ENCODE measurements at regions not wholly inside any gene's neighbourhood (a gene's known extent, or its start where the extent isn't known, plus 50 kb on each side); places are given as distances from the start of the nearest gene placed in this dataset.

GRCh38 chr5:67459253-67459652 lies 262.7 kb upstream of the CD180 start:
- no TSS peak for BruUV-seq (replicated peaks)

More at GRCh38 chr5:67459253-67459652, 262.7 kb upstream of the CD180 start:
- ChIA-PET POLR2A (no interaction called here), RAD21 (ENCODE audit: low non-redundant PET in 1 of 2, low total read pairs in 2 of 2, uncharacterized antibody in 2 of 2, unreplicated experiment in 2 of 2) (no interaction called here), CTCF (no interaction called here)
- Histone ChIP-seq H3K9ac (ENCODE audit: low read length) (no peak overlapping the region), H2AFZ (ENCODE audit: low read depth, low read length, poor library complexity, severe bottlenecking) (no peak overlapping the region), H4K20me1 (ENCODE audit: insufficient read depth) (no peaks in the 10 kb centered on the region), H3K9me2 (ENCODE audit: insufficient read depth) (no peaks in the 10 kb centered on the region), H3K4me3 (replicated peaks in 1 of 2; ENCODE audit: low read depth in 1 of 2, low read length in 2 of 2) (no peak overlapping the region), H3K79me2 (ENCODE audit: insufficient read depth, low read length) (no peaks in the 10 kb centered on the region), H3K9me3 (ENCODE audit: control insufficient read depth in 1 of 2, insufficient read depth in 1 of 2, low read depth in 1 of 2, low read length in 2 of 2) (no peaks in the 10 kb centered on the region), H3K4me2 (ENCODE audit: low read length) (no peak overlapping the region), H3K36me3 (ENCODE audit: control insufficient read depth in 1 of 2, insufficient read depth in 2 of 2, low read length in 2 of 2) (no peaks in the 10 kb centered on the region), H3K27me3 (ENCODE audit: insufficient read depth, low read length) (no peaks in the 10 kb centered on the region), H3K27ac (ENCODE audit: low read depth, low read length) (no peak overlapping the region), H3K4me1 (ENCODE audit: control insufficient read depth in 1 of 2, insufficient read depth in 2 of 2, low read length in 2 of 2) (no peaks in the 10 kb centered on the region)
- TF ChIP-seq SIN3A (IDR thresholded peaks at IDR 0.05; ENCODE audit: low read depth) (no peak), EZH2 (IDR thresholded peaks at IDR 0.05) (no peak), POLR2A (IDR thresholded peaks at IDR 0.05; ENCODE audit: borderline replicate concordance, extremely low read depth, insufficient read depth, insufficient read length) (no peak), MAX (IDR thresholded peaks at IDR 0.05) (no peak), SRF (IDR thresholded peaks at IDR 0.05; ENCODE audit: low read depth) (no peak), RAD21 (IDR thresholded peaks at IDR 0.05; ENCODE audit: low read depth) (no peak), TCF7L2 (IDR thresholded peaks at IDR 0.05; ENCODE audit: borderline replicate concordance, extremely low read depth, insufficient read depth, insufficient read length) (no peak), JUND (IDR thresholded peaks at IDR 0.05) (no peak)
- TF ChIP-seq, protein P1, sequence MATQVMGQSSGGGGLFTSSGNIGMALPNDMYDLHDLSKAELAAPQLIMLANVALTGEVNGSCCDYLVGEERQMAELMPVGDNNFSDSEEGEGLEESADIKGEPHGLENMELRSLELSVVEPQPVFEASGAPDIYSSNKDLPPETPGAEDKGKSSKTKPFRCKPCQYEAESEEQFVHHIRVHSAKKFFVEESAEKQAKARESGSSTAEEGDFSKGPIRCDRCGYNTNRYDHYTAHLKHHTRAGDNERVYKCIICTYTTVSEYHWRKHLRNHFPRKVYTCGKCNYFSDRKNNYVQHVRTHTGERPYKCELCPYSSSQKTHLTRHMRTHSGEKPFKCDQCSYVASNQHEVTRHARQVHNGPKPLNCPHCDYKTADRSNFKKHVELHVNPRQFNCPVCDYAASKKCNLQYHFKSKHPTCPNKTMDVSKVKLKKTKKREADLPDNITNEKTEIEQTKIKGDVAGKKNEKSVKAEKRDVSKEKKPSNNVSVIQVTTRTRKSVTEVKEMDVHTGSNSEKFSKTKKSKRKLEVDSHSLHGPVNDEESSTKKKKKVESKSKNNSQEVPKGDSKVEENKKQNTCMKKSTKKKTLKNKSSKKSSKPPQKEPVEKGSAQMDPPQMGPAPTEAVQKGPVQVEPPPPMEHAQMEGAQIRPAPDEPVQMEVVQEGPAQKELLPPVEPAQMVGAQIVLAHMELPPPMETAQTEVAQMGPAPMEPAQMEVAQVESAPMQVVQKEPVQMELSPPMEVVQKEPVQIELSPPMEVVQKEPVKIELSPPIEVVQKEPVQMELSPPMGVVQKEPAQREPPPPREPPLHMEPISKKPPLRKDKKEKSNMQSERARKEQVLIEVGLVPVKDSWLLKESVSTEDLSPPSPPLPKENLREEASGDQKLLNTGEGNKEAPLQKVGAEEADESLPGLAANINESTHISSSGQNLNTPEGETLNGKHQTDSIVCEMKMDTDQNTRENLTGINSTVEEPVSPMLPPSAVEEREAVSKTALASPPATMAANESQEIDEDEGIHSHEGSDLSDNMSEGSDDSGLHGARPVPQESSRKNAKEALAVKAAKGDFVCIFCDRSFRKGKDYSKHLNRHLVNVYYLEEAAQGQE (IDR thresholded peaks at IDR 0.05; ENCODE audit: low read depth), result no peak
- intact Hi-C loops (cut with micrococcal nuclease), result no loop called here
- ATAC-seq, result no peak
- DNase-seq (ENCODE audit: low read depth, low spot score), result no peak
